NCI-H446 (cell line): ENCODE measurements at regions not wholly inside any gene's neighbourhood (a gene's known extent, or its start where the extent isn't known, plus 50 kb on each side); places are given as distances from the start of the nearest gene placed in this dataset.
"Not testable (repeated sequence)": the region's sequence is repeated elsewhere in the genome, so short reads cannot be mapped to it uniquely, and the experiment has no call there.

Experiments
- DNase-seq, 2 experiments: peaks; one replicate each; lab custom pipeline; 2025; lab: John Stamatoyannopoulos, UW

GRCh38 chr10:6811153-6811552, 231.1 kb upstream of the PRKCQ start:
- no peak for DNase-seq

- no peak for DNase-seq
These were observed 223.3 kb upstream of the PRKCQ start for GRCh38 chr10:6803427-6803783.

- DNase-seq, result no peak
These were observed 222.8 kb upstream of the PRKCQ start for GRCh38 chr10:6802759-6803426.

- DNase-seq, result no peak
These were observed 216.2 kb upstream of the PRKCQ start for GRCh38 chr10:6796231-6796630.

GRCh38 chr10:6795541-6795940, 215.5 kb upstream of the PRKCQ start:
- no peak for DNase-seq

- not testable (repeated sequence) for DNase-seq
These were observed 214.8 kb upstream of the PRKCQ start for GRCh38 chr10:6794841-6795240.

GRCh38 chr10:6794441-6794840, 214.4 kb upstream of the PRKCQ start:
- DNase-seq, result no peak

- DNase-seq, result no peak
These were observed 208.7 kb upstream of the PRKCQ start for GRCh38 chr10:6788731-6789130.

- no peak for DNase-seq
These were observed 208.2 kb upstream of the PRKCQ start for GRCh38 chr10:6788231-6788630.

- DNase-seq, result no peak
These were observed 207.6 kb upstream of the PRKCQ start for GRCh38 chr10:6787718-6788117.

GRCh38 chr10:6787091-6787490, 207.0 kb upstream of the PRKCQ start:
- no peak for DNase-seq

- no peak for DNase-seq
These were observed 206.5 kb upstream of the PRKCQ start for GRCh38 chr10:6786579-6787031.

- not testable (repeated sequence) for DNase-seq
These were observed 204.4 kb upstream of the PRKCQ start for GRCh38 chr10:6784429-6784828.

- DNase-seq, result no peak
These were observed 203.4 kb upstream of the PRKCQ start for GRCh38 chr10:6783471-6783870.

GRCh38 chr10:6782378-6782777, 202.3 kb upstream of the PRKCQ start:
- no peak for DNase-seq

GRCh38 chr10:6781133-6781770, 201.2 kb upstream of the PRKCQ start:
- no peak for DNase-seq

- no peak for DNase-seq
These were observed 200.1 kb upstream of the PRKCQ start for GRCh38 chr10:6780008-6780677.

GRCh38 chr10:6778992-6779701, 199.1 kb upstream of the PRKCQ start:
- no peak for DNase-seq

- DNase-seq, result no peak
These were observed 196.1 kb upstream of the PRKCQ start for GRCh38 chr10:6776170-6776569.

GRCh38 chr10:6774406-6774805, 194.3 kb upstream of the PRKCQ start:
- DNase-seq, result no peak

GRCh38 chr10:6771331-6771730, 191.3 kb upstream of the PRKCQ start:
- no peak for DNase-seq

GRCh38 chr10:6770846-6771245, 190.8 kb upstream of the PRKCQ start:
- DNase-seq, result no peak
